ENCODE measurements at regions not wholly inside any gene's neighbourhood (a gene's known extent, or its start where the extent isn't known, plus 50 kb on each side); places are given as distances from the start of the nearest gene placed in this dataset.
"Not testable (repeated sequence)": the region's sequence is repeated elsewhere in the genome, so short reads cannot be mapped to it uniquely, and the experiment has no call there.

- DNase-seq: no peak
Measured at GRCh38 chr5:17690473-17690872, 56.2 kb downstream of the TAF11L14 start.

DNA sequence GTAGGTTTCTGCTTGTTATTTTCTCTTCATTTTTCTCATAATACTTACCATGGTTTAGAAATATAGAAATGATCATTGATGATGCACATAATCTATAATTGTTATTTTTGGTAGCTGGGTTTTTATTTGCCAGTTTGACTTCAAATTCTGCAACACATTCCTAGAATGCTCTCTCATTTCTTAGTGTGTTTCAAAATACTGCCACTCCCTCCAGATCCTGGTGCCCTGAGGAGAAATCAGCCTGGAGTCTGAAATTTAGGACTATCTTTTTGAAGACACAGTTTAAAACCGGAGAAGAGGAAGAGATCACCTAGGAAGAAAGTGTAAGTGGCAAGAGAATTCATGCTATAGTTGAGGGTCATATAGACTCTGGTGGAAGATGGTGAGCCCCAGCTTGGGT lies 57.5 kb downstream of the TAF11L14 start:
- no peak for DNase-seq

- DNase-seq: no peak
Measured at GRCh38 chr5:17694371-17694770, 60.1 kb downstream of the TAF11L14 start.

- no peak for DNase-seq
Measured at GRCh38 chr5:17694914-17695313, 60.7 kb downstream of the TAF11L14 start.

DNA sequence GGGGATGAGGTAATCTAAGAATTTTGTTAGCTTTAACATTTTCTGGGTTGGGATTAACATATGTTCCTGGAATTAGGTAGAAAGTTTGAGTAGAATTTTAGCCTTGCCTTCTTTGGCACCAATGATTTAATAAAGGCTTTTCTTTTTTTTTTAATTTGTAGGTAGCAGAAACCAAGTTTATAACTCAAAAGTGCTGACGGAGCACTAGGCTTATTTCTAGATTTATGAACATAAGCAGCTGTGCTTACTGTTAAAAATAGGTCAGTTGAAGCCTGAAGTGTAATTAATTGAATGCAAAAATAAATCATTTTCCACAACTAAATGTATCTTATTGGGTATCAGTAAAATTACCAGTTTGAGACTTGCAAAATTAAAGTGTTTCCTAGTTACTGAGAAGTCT lies 62.4 kb downstream of the TAF11L14 start:
- DNase-seq: no peak

DNA sequence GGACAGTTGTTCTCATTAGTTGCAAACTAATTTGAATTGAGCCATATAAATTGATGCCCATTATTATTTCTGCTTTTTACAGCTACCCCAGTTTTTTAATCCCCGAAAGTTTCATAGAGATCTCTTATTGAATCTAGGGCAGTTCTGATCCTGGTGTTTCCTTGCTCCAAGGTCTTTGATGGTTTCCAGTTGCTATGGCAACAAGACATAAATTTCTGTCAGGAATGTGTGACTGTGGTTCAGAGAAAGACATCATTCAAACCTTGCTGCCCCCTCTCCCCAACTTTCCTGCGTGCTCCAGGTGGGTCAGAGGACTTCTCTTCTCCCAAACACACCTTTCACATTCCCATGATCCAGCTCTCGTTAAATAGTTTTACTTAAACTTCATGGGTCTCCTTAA lies 63.4 kb downstream of the TAF11L14 start:
- DNase-seq: no peak

DNA sequence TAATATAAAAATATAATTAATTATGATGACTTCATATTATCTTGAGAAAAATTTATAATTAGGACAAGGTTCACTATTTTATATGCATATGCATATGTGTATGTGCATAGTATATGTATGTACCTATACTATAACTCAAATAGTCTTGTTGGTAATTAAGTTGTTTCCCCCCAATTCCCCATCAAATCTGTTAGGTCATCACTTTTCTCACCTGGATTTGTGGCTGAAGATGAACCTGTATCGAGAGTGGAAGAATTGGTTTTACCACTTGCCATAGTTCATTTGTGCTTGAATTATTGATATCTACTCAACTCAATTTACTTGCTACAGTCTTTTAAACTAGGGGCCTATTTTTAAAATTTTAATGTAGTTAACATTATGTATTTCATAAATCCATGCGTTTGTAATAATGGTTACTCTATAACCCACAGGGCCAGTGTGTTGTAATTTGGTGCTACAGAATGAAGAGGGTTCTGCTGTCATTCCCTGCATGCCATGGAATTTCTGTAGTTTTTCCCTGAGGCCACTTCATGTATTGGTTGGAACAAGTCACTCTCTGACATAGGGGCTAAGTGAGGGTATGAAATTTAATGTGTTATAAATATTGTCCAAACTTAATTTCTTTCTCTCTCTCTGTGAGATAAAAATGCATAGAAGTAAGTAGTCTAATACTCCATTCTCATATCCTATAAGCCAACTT lies 74.9 kb downstream of the TAF11L14 start:
- no peak for DNase-seq

DNA sequence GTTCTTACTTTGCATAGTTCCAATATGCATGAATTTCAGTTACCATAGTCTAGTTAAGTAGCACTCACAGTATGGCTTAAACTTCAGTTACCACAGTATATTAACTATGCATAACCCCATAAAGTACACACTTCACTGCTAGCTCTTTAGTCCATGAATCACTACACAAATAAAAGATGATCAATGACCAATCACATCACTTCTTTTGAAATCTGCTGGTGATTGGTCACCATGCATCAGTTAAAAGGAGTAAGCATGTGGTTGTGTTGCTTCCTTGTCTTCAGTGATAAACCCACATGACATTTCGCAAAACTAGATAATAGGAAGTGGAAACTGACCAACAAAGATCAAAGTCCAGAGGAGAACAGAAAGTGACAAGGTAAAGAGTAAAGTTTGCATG lies 79.0 kb downstream of the TAF11L14 start:
- DNase-seq: no peak

GRCh38 chr5:17714186-17714585 lies 79.9 kb downstream of the TAF11L14 start:
- no peak for DNase-seq

DNA sequence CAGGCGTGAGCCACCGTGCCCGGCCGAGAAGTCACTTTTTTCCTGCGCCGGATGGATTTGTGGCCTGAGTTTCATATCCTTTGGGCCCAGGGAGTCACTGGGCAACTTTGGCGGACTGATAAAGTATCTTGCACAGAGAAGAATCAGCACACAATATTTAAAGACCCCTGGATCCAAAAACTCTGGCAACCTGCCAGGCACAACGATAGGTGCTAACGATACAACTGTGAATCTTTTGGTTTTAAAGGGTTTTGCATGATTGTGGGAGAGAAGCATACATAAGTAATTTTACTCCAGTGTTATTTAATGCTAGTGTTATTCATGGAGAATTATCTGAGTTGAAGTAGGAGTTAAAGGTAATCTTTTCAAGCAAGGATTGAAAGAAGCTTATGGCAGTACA lies 85.3 kb downstream of the TAF11L14 start:
- no peak for DNase-seq

- no peak for DNase-seq
Measured at GRCh38 chr5:17720071-17720470, 85.8 kb downstream of the TAF11L14 start.

DNA sequence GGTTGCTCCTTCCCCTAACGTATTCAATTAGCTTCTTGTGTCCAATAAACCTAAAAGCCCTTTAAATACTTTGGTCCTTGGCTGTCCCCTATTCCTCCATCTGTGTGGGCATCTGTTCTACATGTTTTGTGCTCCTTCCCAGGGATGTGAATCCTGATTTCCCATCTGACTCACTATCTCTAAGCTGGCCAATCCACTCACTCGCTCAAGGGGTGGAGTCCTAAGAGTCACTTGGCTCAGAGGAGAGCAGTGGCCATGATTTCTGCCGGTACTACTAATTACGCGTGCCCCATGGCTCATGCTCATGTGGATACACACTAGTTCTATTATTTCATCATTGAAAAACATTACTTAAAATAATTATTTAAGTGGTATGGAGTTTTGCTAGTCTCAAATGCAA lies 89.6 kb downstream of the TAF11L14 start:
- DNase-seq: no peak

- DNase-seq: no peak
Measured at GRCh38 chr5:17727098-17727497, 92.8 kb downstream of the TAF11L14 start.

DNA sequence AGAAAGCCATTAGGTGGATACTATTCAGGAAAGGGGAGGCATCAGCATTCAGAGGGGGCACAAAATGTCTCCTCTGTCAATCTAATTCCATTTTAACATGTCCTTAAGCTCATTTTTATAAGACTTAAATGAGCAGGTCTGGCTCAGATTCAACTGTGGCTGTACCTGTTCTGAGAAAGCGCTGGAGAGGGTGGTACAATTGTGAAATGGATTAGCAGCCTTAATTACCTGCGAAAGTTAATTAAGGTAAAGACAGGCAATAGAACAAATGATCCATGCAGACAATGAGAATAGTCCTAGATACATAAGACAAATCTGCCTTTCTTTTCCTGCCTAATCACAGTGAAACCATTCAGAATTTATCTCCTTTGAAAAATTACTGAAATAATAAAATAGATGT lies 96.2 kb downstream of the TAF11L14 start:
- no peak for DNase-seq

DNA sequence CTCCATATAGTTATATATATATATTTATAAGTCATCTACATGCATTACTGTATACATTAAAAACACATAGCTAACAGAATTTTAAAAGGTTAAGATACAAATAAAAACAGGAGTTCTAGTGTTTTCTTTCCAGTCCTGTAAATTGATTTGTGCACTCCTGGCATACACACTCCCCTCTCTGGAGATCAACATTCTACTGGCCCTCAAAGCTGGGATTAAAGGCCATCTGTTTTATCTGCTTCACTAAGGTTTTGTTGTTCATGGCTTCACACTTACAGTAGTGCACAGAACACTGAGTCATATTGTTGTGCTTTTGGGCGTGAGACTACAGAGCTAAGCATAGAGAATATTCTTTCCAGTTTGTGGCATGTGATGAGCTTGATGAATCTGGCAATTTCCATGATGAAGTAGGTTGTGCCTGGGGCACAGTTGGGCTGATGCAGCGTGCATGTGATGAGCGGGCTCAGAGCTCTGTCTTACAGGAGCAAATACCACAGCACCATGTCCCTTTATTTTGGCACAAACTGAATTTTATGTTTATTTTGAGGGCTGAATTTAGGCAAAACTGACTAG lies 98.2 kb downstream of the TAF11L14 start:
- DNase-seq: no peak

GRCh38 chr5:17734011-17734410 lies 99.8 kb downstream of the TAF11L14 start:
- no peak for DNase-seq

DNA sequence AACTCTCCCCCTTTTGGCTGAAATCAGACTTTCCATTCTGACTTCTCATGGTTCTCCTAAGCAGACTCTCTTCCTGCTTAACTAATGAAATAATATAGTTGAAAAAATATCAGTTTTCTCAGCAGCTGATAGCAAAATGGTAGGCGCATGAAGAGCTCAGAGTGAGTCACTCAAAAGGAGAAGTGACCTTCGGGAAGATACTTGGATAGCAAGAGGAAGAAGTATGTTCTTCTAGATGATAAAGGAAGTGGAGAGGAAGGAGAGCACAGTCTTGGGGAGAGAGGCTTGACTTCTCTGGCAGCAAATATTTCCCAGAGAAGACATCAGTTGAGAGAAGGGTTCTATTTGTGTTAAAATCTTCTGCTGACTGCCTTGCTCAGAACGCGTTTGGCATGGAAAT lies 101.5 kb downstream of the TAF11L14 start:
- no peak for DNase-seq

DNA sequence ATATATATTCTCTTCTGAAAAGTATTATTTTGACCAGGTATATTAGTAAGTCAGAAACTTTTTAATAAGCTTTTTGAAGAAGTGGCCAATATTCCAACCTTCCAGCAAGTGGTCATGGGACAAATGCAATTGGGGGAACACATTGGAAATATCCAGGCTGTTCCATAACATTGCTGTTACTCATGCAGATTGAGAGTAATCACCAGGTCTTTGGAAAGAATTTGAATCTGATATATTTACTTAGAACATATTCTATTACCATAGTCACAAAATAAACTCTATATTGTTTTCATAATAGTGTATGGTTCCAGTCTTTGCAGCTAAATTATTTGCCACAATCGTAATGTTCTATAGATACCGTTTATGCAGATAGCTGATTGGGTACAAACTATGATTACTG lies 102.8 kb downstream of the TAF11L14 start:
- no peak for DNase-seq

DNA sequence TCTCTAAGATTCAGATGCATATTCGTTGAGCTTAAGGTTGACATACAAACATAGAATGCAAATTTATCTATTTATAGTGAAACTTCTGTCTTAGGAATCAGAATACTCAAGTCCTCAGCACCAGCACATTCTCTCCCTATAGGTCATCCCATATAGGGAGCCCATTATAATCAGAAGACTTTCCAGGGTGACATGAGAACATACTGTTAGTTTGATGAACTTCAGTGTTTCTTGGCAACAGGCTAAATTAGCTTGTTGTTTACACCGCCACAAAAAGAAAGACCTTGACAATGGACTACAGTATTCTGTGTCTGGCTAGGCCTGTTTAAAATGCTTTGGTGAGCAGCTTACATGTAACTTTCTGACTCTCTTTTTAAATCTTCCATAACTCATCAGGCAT lies 104.2 kb downstream of the TAF11L14 start:
- DNase-seq: no peak

GRCh38 chr5:17743580-17744435 lies 109.5 kb downstream of the TAF11L14 start:
- no peak for DNase-seq

GRCh38 chr5:17748201-17748600 lies 113.9 kb downstream of the TAF11L14 start:
- no peak for DNase-seq

DNA sequence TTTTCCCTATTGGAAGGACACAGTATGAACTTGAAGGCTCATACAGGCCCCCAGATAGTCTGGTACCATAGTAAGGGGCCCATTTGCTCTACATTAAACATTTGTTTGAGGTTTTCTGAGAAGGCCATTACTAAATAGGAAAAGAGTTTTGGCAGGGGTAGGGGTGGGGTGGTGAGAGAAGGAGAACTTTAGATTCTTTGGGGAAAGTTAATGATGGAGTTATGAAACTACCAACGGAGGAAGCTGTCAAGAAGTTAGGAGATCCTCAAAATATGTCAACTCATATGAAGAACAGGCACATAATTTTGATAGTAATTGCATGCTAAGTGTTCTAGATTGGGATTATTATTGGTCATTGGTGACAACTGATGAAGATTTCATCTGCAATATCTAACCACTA lies 114.7 kb downstream of the TAF11L14 start:
- DNase-seq: no peak

DNA sequence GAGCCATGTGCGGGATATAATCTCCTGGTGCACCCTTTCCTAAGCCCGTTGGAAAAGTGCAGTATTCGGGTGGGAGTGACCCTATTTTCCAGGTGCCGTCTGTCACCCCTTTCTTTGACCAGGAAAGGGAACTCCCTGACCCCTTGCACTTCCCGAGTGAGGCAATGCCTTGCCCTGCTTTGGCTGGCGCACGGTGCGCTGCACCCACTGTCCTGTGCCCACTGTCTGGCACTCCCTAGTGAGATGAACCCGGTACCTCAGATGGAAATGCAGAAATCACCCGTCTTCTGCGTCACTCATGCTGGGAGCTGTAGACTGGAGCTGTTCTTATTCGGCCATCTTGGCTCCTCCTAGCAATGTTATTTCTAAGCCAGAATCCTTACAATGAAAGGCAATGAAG lies 121.1 kb downstream of the TAF11L14 start:
- DNase-seq: not testable (repeated sequence)

DNA sequence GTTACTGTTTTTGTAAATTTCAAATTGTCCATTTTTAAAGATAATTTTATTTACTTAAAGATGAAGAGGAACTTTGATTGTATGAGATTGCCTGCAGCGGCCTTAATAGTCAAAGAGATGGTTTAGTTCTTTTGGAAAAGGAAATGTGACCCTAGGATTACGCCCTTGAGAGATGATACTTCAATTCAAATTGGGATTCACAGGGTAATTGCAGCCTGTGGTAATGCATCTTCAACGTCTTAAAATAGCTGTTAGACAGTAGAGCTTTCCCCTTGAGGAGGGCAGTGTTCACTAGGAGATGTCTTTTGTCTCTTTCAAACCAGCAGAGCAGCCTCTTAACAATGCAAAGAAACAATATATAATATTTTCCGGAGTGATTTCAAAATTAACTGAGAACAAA lies 127.1 kb downstream of the TAF11L14 start:
- DNase-seq: no peak

All from GF-D8 (cell line).